ENCODE measurements at regions not wholly inside any gene's neighbourhood (a gene's known extent, or its start where the extent isn't known, plus 50 kb on each side); places are given as distances from the start of the nearest gene placed in this dataset.

GRCh38 chr2:107684421-107684820 is 142.3 kb upstream of the RGPD4 start:
- no peak for TF ChIP-seq CTCF (IDR thresholded peaks at IDR 0.05)
- TF ChIP-seq, protein P1, sequence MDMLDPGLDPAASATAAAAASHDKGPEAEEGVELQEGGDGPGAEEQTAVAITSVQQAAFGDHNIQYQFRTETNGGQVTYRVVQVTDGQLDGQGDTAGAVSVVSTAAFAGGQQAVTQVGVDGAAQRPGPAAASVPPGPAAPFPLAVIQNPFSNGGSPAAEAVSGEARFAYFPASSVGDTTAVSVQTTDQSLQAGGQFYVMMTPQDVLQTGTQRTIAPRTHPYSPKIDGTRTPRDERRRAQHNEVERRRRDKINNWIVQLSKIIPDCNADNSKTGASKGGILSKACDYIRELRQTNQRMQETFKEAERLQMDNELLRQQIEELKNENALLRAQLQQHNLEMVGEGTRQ (CRISPR knock-in tag; IDR thresholded peaks at IDR 0.05) = no peak
- TF ChIP-seq, protein P2, sequence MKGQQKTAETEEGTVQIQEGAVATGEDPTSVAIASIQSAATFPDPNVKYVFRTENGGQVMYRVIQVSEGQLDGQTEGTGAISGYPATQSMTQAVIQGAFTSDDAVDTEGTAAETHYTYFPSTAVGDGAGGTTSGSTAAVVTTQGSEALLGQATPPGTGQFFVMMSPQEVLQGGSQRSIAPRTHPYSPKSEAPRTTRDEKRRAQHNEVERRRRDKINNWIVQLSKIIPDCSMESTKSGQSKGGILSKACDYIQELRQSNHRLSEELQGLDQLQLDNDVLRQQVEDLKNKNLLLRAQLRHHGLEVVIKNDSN (CRISPR knock-in tag; IDR thresholded peaks at IDR 0.05) = no peak
